ENCODE measurements at regions not wholly inside any gene's neighbourhood (a gene's known extent, or its start where the extent isn't known, plus 50 kb on each side); places are given as distances from the start of the nearest gene placed in this dataset.
"Not testable (repeated sequence)": the region's sequence is repeated elsewhere in the genome, so short reads cannot be mapped to it uniquely, and the experiment has no call there.

DNA sequence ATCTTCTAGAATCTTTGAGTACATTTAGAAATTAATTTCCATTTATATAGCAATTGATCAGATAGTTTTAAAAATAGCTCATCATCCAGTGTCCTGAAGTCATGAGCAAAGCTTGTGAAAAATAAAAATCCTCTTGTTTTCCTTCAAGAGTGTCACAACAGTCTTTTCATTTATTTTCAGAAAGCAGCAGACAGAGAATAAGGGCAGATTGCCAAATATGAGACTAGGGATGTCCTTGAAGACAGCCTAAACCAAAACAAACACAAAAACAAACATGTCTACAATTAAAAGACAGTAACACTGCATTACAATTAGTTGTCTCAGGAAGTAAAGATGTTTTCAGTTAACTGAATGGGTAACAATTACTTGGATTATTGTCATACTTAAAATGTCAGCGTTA is 682.8 kb downstream of the TFAP2A start:
- intact Hi-C loops (cut with DNase I; ENCODE audit: low total_unique reads): no loop called here
- 63 to 74% (median 67%) methylated on average over 1 of the region's 1 CpG for WGBS, 5 donors
- no peaks in the 10 kb centered on the region for H3K27me3 ChIP-seq (replicated peaks in 1 of 7)
- TF ChIP-seq POLR2A (IDR thresholded peaks at IDR 0.05) (no peak), POLR2AphosphoS5 (IDR thresholded peaks at IDR 0.05) (no peak)
- TF ChIP-seq, protein P1, sequence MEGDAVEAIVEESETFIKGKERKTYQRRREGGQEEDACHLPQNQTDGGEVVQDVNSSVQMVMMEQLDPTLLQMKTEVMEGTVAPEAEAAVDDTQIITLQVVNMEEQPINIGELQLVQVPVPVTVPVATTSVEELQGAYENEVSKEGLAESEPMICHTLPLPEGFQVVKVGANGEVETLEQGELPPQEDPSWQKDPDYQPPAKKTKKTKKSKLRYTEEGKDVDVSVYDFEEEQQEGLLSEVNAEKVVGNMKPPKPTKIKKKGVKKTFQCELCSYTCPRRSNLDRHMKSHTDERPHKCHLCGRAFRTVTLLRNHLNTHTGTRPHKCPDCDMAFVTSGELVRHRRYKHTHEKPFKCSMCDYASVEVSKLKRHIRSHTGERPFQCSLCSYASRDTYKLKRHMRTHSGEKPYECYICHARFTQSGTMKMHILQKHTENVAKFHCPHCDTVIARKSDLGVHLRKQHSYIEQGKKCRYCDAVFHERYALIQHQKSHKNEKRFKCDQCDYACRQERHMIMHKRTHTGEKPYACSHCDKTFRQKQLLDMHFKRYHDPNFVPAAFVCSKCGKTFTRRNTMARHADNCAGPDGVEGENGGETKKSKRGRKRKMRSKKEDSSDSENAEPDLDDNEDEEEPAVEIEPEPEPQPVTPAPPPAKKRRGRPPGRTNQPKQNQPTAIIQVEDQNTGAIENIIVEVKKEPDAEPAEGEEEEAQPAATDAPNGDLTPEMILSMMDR (IDR thresholded peaks at IDR 0.05 in 8 of 11, conservative IDR thresholded peaks at IDR 0.05 in 3 of 11): no peak
- peaks cover 0 to 19% (median 2%) of the 10 kb centered on the region in 8 donors for H3K9me3 ChIP-seq
- no peak for DNase-seq
- H3K36me3 ChIP-seq: no peaks in the 10 kb centered on the region
- H3K4me1 ChIP-seq: no peaks in the 10 kb centered on the region
- no peak overlapping the region for H3K27ac ChIP-seq
- no peak overlapping the region for H3K4me3 ChIP-seq

DNA sequence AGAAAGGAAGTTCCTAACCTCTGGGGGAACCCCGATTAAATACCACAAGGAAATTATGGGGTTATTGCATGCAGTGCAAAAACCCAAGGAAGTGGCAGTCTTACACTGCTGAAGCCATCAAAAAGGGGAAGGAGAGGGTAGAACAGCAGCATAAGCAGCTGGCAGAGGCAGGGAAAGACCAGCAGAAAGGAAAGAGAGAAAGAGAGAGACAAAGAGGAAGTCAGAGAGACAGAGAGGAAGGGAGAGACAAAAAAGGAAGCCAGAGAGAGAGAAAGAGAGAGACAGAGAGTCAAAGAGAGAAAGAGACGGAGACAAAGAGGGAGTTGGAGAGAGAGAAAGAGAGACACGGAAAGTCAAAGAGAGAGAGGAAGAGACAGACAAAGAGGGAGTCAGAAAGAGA is 689.1 kb downstream of the TFAP2A start:
- H3K9me3 ChIP-seq: peaks cover 0 to 43% (median 4%) of the 10 kb centered on the region in 8 donors
- intact Hi-C loops (cut with DNase I; ENCODE audit: low total_unique reads): not testable (repeated sequence)
- 48 to 58% (median 56%) methylated on average over 3 of the region's 3 CpGs for WGBS, 5 donors

DNA sequence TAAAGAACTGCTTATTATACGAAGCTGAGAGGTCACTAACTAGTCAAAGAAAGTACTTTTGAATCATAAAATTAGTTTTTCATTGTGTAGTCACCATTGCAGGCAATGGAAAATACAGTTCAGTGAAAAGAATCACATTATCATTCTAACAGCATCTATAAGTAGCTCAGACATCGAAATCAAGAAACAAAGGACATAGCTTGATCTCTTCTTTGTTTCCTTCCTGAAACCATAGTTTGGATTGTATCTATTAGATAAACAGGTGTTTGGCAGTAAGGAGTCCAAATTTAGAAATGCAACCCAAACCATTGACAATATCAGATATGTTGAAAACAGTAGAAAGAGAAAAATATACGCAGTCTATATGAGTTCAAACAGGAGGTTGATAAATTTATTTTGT is 697.3 kb downstream of the TFAP2A start:
- 56 to 65% (median 59%) methylated on average over 3 of the region's 3 CpGs for WGBS, 5 donors
- H3K4me1 ChIP-seq: no peaks in the 10 kb centered on the region
- no peak overlapping the region for H3K4me3 ChIP-seq
- H3K27ac ChIP-seq: no peak overlapping the region
- H3K9me3 ChIP-seq: peaks cover 0 to 18% (median 0%) of the 10 kb centered on the region in 8 donors
- H3K27me3 ChIP-seq (replicated peaks in 1 of 7): no peaks in the 10 kb centered on the region
- intact Hi-C loops (cut with DNase I; ENCODE audit: low total_unique reads): no loop called here
- no peaks in the 10 kb centered on the region for H3K36me3 ChIP-seq
- DNase-seq: no peak
- TF ChIP-seq, protein P1 (IDR thresholded peaks at IDR 0.05 in 8 of 11, conservative IDR thresholded peaks at IDR 0.05 in 3 of 11): no peak
- TF ChIP-seq POLR2AphosphoS5 (IDR thresholded peaks at IDR 0.05) (no peak), POLR2A (IDR thresholded peaks at IDR 0.05) (no peak)

More for the DNA sequence above, 689.1 kb downstream of the TFAP2A start:
- not testable (repeated sequence) for DNase-seq; H3K4me3 ChIP-seq; H3K27ac ChIP-seq; H3K4me1 ChIP-seq; H3K27me3 ChIP-seq (replicated peaks in 1 of 7); H3K36me3 ChIP-seq

DNA sequence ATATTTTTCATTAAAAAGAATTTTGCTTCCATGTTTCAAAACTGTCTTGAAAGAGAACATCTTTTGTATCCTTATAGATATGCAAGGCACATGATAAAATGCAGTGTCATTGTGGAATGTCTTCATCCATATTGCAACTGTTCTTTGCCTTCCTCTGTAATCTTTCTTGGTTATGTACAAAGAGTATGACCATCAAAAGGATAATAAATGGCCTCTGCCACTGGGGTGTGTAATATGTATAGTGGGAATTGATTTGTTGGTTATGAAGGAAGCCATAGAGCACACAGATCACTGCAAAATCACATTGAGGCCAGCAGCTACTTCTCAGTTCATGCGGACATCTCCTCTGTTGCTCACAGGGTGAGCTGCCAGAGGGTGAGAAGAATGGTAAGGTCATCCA is 703.5 kb downstream of the TFAP2A start:
- Histone ChIP-seq H3K36me3 (no peaks in the 10 kb centered on the region), H3K27ac (no peak overlapping the region), H3K4me1 (no peaks in the 10 kb centered on the region), H3K4me3 (no peak overlapping the region), H3K9me3 (no peaks in the 10 kb centered on the region), H3K27me3 (replicated peaks in 1 of 7) (no peaks in the 10 kb centered on the region)
- intact Hi-C loops (cut with DNase I; ENCODE audit: low total_unique reads): no loop called here
- no peak for DNase-seq
- 85 to 89% (median 89%) methylated on average over 1 of the region's 1 CpG for WGBS, 5 donors
- TF ChIP-seq, protein P1 (IDR thresholded peaks at IDR 0.05 in 8 of 11, conservative IDR thresholded peaks at IDR 0.05 in 3 of 11): no peak
- TF ChIP-seq POLR2A (IDR thresholded peaks at IDR 0.05): no peak

DNA sequence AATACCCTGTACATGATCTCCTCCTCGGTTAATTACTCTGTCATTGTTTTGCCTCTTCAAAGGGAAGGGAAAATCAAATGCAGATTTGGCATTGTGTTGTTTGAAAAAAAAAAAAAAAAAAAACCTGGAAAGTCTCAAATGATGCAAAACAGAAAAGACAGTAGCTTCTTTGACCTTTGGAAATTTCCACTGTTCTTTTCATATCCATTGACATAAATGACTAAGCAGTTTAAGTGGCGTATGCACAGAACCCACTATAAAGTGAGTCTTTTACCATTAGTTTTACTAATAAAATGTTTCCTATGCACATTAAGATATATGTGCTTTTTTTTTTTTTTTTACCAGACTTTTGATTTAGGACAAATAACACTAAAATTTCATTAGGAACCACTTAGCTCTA is 704.3 kb downstream of the TFAP2A start:
- no peak overlapping the region for H3K4me3 ChIP-seq
- H3K4me1 ChIP-seq: no peaks in the 10 kb centered on the region
- H3K36me3 ChIP-seq: no peaks in the 10 kb centered on the region
- no peak for DNase-seq
- WGBS, 5 donors: 56 to 73% (median 58%) methylated on average over 2 of the region's 2 CpGs
- no peaks in the 10 kb centered on the region for H3K27me3 ChIP-seq (replicated peaks in 1 of 7)
- no peaks in the 10 kb centered on the region for H3K9me3 ChIP-seq
- TF ChIP-seq, protein P1 (IDR thresholded peaks at IDR 0.05 in 8 of 11, conservative IDR thresholded peaks at IDR 0.05 in 3 of 11): no peak
- no peak for TF ChIP-seq POLR2A (IDR thresholded peaks at IDR 0.05)
- TF ChIP-seq POLR2AphosphoS5 (IDR thresholded peaks at IDR 0.05): no peak
- H3K27ac ChIP-seq: no peak overlapping the region
- intact Hi-C loops (cut with DNase I; ENCODE audit: low total_unique reads): no loop called here

Data from spleen (tissue), 11 donors.